OCI-LY7 (cell line): ENCODE measurements at regions not wholly inside any gene's neighbourhood (a gene's known extent, or its start where the extent isn't known, plus 50 kb on each side); places are given as distances from the start of the nearest gene placed in this dataset.

Experiments used
- BruUV-seq: library from RNA; stranded (reverse); fragments of 400-500 nt; replicated peaks from 2 replicates; lab custom pipeline; 2021; lab: Mats Ljungman, UMichigan
- CTCF ChIA-PET: fragments of 300-600 bp; sonication (Branson Sonifier 250); formaldehyde crosslinking; loops from one replicate; lab custom pipeline; 2022; ENCODE audit warnings: antibody characterized with exemption; ENCODE audit not compliant: unreplicated experiment; lab: Charles Lee
- POLR2A ChIA-PET: fragments of 300-600 bp; sonication (Branson Sonifier 250); formaldehyde crosslinking; loops from one replicate; lab custom pipeline; 2022; ENCODE audit warnings: antibody characterized with exemption; lab: Charles Lee
- DNase-seq: peaks from one replicate; pipeline ENCODE4 v3.0.0-alpha.2; 2015; ENCODE audit warnings: low spot score
- H2AFZ ChIP-seq: fragments of 200-600 bp; sonication (generic), shearing (Covaris generic); 2 replicates; pipeline ENCODE4 v1.6.1; 2014; ENCODE audit warnings: mild to moderate bottlenecking, antibody characterized with exemption, low read length, moderate library complexity
- H3K27ac ChIP-seq: fragments of 200-600 bp; sonication (generic); 2 replicates; pipeline ENCODE4 v1.5.1; 2014; ENCODE audit warnings: mixed run types, low read depth, mild to moderate bottlenecking, moderate library complexity, low read length, inconsistent platforms; ENCODE audit not compliant: poor library complexity, severe bottlenecking
- H3K36me3 ChIP-seq: fragments of 200-600 bp; sonication (generic); 2 replicates; pipeline ENCODE4 v1.6.1; 2014; ENCODE audit warnings: mild to moderate bottlenecking, antibody characterized with exemption, low read length, moderate library complexity, mixed read lengths; ENCODE audit not compliant: insufficient read depth
- H3K4me1 ChIP-seq: fragments of 200-600 bp; sonication (generic); 2 replicates; pipeline ENCODE4 v1.5.1; 2014; ENCODE audit warnings: mild to moderate bottlenecking, low read length; ENCODE audit not compliant: insufficient read depth, poor library complexity, severe bottlenecking
- H3K4me2 ChIP-seq: fragments of 200-600 bp; sonication (generic); 2 replicates; pipeline ENCODE4 v1.6.1; 2014; ENCODE audit warnings: mild to moderate bottlenecking, low read length
- H3K4me3 ChIP-seq: fragments of 200-600 bp; sonication (generic); 2 replicates; pipeline ENCODE4 v1.5.1; 2014; ENCODE audit warnings: mild to moderate bottlenecking, low read depth, low read length; ENCODE audit not compliant: poor library complexity, severe bottlenecking
- H3K79me2 ChIP-seq: fragments of 200-600 bp; sonication (generic); 2 replicates; pipeline ENCODE4 v1.6.1; 2016; ENCODE audit warnings: low read depth, mild to moderate bottlenecking, low read length, moderate library complexity, mixed read lengths; ENCODE audit not compliant: insufficient read depth
- H3K9me2 ChIP-seq: fragments of 200-600 bp; sonication (generic); 2 replicates; pipeline ENCODE4 v1.6.1; 2016; ENCODE audit warnings: mild to moderate bottlenecking, low read length, mixed read lengths; ENCODE audit not compliant: insufficient read depth
- H3K9me3 ChIP-seq: fragments of 200-600 bp; sonication (generic); 2 replicates; pipeline ENCODE4 v1.6.1; 2014; ENCODE audit warnings: mild to moderate bottlenecking, mixed run types, low read length, mixed read lengths
- H4K20me1 ChIP-seq: fragments of 200-600 bp; sonication (generic); 2 replicates; pipeline ENCODE4 v1.6.1; 2014; ENCODE audit warnings: mild to moderate bottlenecking, antibody characterized with exemption, low read length, moderate library complexity, mixed read lengths; ENCODE audit not compliant: insufficient read depth
- CTCF ChIP-seq: fragments of 200-600 bp; sonication (generic); conservative IDR thresholded peaks from 2 replicates; pipeline ENCODE4 v1.5.1; 2014; ENCODE audit warnings: mild to moderate bottlenecking, antibody characterized with exemption, low read length, moderate library complexity, mixed read lengths
- EZH2phosphoT487 ChIP-seq: fragments of 200-600 bp; sonication (generic); IDR thresholded peaks from 2 replicates; pipeline ENCODE4 v1.6.1; 2018; ENCODE audit warnings: low read depth, borderline replicate concordance, mild to moderate bottlenecking, mixed run types, antibody characterized with exemption, low read length, moderate library complexity, mixed read lengths
- intact Hi-C: fragments of 100-400 bp; cut with micrococcal nuclease; formaldehyde crosslinking; loops from one replicate; pipeline ENCODE4 v1.10.0; 2022; ENCODE audit not compliant: unreplicated experiment

DNA sequence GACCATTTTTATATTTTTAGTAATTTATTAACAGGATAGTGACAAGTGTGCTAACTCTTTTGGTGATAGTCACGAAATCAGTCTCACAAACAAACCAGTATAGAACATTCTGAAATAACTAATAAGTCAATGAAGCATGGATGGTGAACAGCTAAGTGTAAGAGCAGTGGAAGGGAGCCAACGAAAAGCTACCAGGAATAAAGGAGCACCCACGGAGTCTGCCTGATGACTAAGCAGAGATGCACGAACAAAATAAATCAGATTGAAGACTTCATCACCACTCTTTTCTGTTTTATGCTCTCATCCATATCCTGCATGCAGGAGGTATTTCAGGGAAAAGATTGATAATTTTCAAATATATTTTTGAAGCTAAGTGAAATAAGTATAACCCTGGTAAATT is 891.1 kb upstream of the HS3ST1 start:
- Histone ChIP-seq H3K9me3 (no peaks in the 10 kb centered on the region), H3K27ac (no peak overlapping the region), H3K4me2 (no peak overlapping the region), H3K79me2 (no peaks in the 10 kb centered on the region), H3K36me3 (no peaks in the 10 kb centered on the region), H2AFZ (no peak overlapping the region), H3K4me3 (no peak overlapping the region), H3K4me1 (no peaks in the 10 kb centered on the region), H4K20me1 (no peaks in the 10 kb centered on the region), H3K9me2 (no peaks in the 10 kb centered on the region)
- intact Hi-C loops, result no loop called here
- POLR2A ChIA-PET, result no interaction called here
- TF ChIP-seq EZH2phosphoT487 (no peak), CTCF (no peak)
- CTCF ChIA-PET, result no interaction called here
- no TSS peak for BruUV-seq
- DNase-seq, result no peak

- CTCF ChIA-PET, result no interaction called here
- no peaks in the 10 kb centered on the region for H3K79me2 ChIP-seq
- no peak overlapping the region for H3K27ac ChIP-seq
- no peaks in the 10 kb centered on the region for H3K9me2 ChIP-seq
- TF ChIP-seq CTCF (no peak), EZH2phosphoT487 (no peak)
- no TSS peak for BruUV-seq
- intact Hi-C loops, result no loop called here
- POLR2A ChIA-PET, result interaction anchor here (0.7 kb wide), 1 partner anchor 28 kb away, joined by 3 read pairs; no protein-coding TSS in a partner anchor
- no peak overlapping the region for H2AFZ ChIP-seq
- no peak overlapping the region for H3K4me3 ChIP-seq
- H3K4me2 ChIP-seq, result no peak overlapping the region
- no peaks in the 10 kb centered on the region for H3K36me3 ChIP-seq
- no peak for DNase-seq
- H4K20me1 ChIP-seq, result no peaks in the 10 kb centered on the region
- no peaks in the 10 kb centered on the region for H3K4me1 ChIP-seq
- H3K9me3 ChIP-seq, result no peaks in the 10 kb centered on the region
Measured at GRCh38 chr4:12304905-12305304, 876.2 kb upstream of the HS3ST1 start.

DNA sequence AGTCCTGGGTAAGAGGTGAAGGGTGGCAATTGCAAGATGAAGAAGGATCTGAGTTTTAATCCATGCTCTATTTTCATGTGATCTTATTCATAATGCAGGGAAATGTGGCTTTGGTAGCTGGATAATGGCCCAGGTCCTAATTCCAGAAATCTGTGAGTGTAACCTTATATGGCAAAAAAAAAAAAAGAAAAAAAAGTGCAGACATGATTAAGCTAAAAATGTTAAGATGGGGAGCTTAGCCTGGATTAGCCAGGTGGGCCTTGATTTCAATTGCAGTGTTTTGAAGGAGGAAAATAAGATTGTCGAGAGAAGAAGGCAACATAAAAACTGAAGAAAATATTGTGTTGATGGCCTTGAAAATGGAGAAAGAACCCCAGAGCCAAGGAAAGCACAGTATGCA is 867.7 kb upstream of the HS3ST1 start:
- H3K27ac ChIP-seq, result no peak overlapping the region
- intact Hi-C loops, result no loop called here
- DNase-seq, result no peak

More for the DNA sequence above, 867.7 kb upstream of the HS3ST1 start:
- CTCF ChIA-PET, result no interaction called here
- POLR2A ChIA-PET, result no interaction called here
- Histone ChIP-seq H3K4me3 (no peak overlapping the region), H3K9me2 (no peaks in the 10 kb centered on the region), H3K4me1 (no peaks in the 10 kb centered on the region), H2AFZ (no peak overlapping the region), H3K36me3 (no peaks in the 10 kb centered on the region), H3K79me2 (no peaks in the 10 kb centered on the region), H4K20me1 (no peaks in the 10 kb centered on the region), H3K4me2 (no peak overlapping the region), H3K9me3 (no peaks in the 10 kb centered on the region)
- TF ChIP-seq EZH2phosphoT487, result no peak
- no peak for TF ChIP-seq CTCF
- BruUV-seq, result no TSS peak
